ENCODE measurements at regions not wholly inside any gene's neighbourhood (a gene's known extent, or its start where the extent isn't known, plus 50 kb on each side); places are given as distances from the start of the nearest gene placed in this dataset.

GRCh38 chr3:13715167-13715954 lies 164.5 kb downstream of the WNT7A start:
- no peak for DNase-seq

- DNase-seq, result no peak
Observed at GRCh38 chr3:13714251-13714916, 165.5 kb downstream of the FBLN2 start.

GRCh38 chr3:13713396-13713795 lies 164.5 kb downstream of the FBLN2 start:
- no peak for DNase-seq

GRCh38 chr3:13712682-13713180 lies 163.8 kb downstream of the FBLN2 start:
- DNase-seq, result no peak

GRCh38 chr3:13711911-13712650 lies 163.2 kb downstream of the FBLN2 start:
- no peak for DNase-seq

GRCh38 chr3:13710251-13710650 lies 161.3 kb downstream of the FBLN2 start:
- DNase-seq, result no peak

- DNase-seq, result no peak
Observed at GRCh38 chr3:13709706-13710105, 160.8 kb downstream of the FBLN2 start.

- no peak for DNase-seq
Observed at GRCh38 chr3:13708871-13709595, 160.1 kb downstream of the FBLN2 start.

GRCh38 chr3:13708301-13708700 lies 159.4 kb downstream of the FBLN2 start:
- DNase-seq, result no peak

- DNase-seq, result no peak
Observed at GRCh38 chr3:13707456-13707855, 158.5 kb downstream of the FBLN2 start.

- DNase-seq, result no peak
Observed at GRCh38 chr3:13706886-13707285, 158.0 kb downstream of the FBLN2 start.

GRCh38 chr3:13706451-13706850 lies 157.5 kb downstream of the FBLN2 start:
- DNase-seq, result no peak

- DNase-seq, result no peak
Observed at GRCh38 chr3:13705702-13706280, 156.9 kb downstream of the FBLN2 start.

- DNase-seq, result no peak
Observed at GRCh38 chr3:13705051-13705450, 156.1 kb downstream of the FBLN2 start.

GRCh38 chr3:13704174-13704573 lies 155.2 kb downstream of the FBLN2 start:
- DNase-seq, result no peak

GRCh38 chr3:13703071-13703470 lies 154.1 kb downstream of the FBLN2 start:
- DNase-seq, result no peak

- DNase-seq, result no peak
Observed at GRCh38 chr3:13702286-13702685, 153.4 kb downstream of the FBLN2 start.

GRCh38 chr3:13700889-13701288 lies 152.0 kb downstream of the FBLN2 start:
- DNase-seq, result no peak

GRCh38 chr3:13700362-13700761 lies 151.4 kb downstream of the FBLN2 start:
- DNase-seq, result no peak

GRCh38 chr3:13696699-13697098 lies 147.8 kb downstream of the FBLN2 start:
- DNase-seq, result no peak

GRCh38 chr3:13693441-13693840 lies 144.5 kb downstream of the FBLN2 start:
- peak; percentile 13 for DNase-seq

- DNase-seq, result peak; percentile 39
Observed at GRCh38 chr3:13690636-13691035, 141.7 kb downstream of the FBLN2 start.
